ENCODE measurements at regions not wholly inside any gene's neighbourhood (a gene's known extent, or its start where the extent isn't known, plus 50 kb on each side); places are given as distances from the start of the nearest gene placed in this dataset.

DNA sequence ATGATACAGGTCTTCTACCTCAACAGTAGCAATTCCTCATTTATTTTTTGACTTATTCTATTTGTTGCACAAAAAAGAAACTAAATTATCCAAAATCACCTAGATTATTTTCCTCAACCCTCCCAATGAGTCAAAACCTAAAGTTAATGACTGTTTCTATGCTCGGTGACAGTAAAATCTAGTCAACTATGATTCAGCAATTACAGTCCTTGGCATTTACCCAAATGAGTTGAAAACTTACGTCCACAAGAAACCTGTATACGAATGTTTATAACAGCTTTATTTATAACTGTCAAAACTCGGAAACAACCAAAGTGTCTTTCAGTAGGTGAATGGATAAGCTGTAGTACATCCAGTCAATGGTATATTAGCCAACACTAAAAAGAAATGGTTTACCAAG, 439.3 kb downstream of the CBLN2 start:
- DNase-seq (ENCODE audit: low read depth, low spot score) = no peak
- no peak overlapping the region for H3K27ac ChIP-seq

DNA sequence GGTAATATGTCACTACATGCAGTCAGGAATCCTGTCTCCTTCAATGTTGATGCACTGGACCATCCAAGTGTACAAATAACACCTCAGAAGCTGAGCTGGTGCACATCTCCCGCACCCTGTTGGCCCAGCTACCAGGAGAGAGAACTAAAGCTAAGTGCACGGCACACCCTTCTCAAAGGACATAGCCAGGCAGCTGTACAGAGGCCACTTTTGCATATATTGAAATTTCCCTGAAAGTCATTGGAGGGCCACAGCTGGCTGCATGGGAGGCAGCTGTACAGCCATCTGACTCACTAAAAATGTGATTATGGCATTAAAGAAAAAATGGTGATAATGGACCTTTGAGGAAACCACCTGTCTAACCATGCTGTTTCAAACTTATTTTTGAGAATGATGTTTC, 441.7 kb downstream of the CBLN2 start:
- H3K27ac ChIP-seq = no peak overlapping the region
- no peak for DNase-seq (ENCODE audit: low read depth, low spot score)

DNA sequence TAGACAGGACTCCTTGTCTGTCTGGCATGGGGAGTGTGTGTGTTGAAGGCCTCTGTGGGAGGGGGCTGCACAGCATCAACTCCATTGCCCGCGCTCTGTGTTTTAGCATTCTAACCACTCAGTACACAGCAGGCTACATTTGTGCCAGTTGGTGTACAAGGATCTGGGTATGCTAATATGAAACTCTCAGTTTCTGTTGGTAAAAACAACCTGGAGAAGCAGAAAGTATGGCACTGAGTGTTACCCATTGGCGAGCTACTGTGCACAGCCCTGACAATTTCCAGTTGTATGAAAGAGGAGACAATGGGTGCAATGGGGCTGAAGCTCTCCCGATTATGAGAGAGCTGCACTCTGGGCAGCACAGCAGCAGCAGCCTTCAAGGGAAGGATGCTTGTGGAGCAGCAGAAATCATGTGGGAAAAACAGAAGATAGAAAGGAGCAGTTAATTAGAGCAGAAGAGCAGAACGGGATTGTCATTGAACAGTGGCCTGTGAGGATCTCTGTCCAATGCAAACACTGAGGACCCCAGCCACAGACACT, 443.6 kb downstream of the CBLN2 start:
- DNase-seq (ENCODE audit: low read depth, low spot score) = no peak
- no peak overlapping the region for H3K27ac ChIP-seq

DNA sequence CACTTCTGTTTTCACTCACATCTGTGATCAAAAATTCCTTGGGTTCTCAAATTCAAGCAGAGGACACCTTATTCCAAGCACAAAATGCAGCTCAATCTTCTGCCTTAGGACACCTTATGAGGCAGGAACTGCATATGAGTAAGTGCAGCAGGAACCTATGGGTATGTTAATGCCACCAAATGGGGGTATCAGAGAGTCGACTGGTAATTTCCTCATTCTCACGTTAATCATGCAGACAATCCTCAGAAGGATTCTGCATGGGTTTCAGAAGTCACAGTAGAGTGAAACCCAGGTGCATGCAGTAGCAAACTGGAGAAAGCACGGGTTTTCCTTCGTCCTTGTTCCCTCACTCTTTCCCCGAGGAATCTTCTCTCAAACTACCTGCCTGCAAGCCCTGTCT, 452.8 kb downstream of the CBLN2 start:
- H3K27ac ChIP-seq = no peak overlapping the region

DNA sequence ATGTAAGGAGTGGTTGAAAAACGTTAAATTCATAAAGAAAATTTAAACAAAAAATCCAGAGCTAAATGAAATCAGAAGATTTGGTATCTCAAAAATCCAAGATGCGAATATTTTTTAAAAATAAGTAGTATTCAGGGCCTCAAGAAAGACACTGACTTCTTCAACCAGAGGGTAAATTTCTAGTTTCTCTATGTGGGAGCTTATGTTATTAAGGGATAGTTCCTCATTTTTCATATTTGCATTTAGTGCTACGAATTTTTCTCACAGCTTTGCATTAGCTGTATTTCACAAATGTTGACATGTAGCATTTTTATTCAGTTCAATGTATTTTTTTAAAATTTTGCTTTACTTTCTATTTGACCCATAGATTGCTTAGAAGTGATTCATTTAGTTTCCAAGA, 454.7 kb downstream of the CBLN2 start:
- no peak overlapping the region for H3K27ac ChIP-seq
- no peak for DNase-seq (ENCODE audit: low read depth, low spot score)

More for the DNA sequence above, 452.8 kb downstream of the CBLN2 start:
- no peak for DNase-seq (ENCODE audit: low read depth, low spot score)

DNA sequence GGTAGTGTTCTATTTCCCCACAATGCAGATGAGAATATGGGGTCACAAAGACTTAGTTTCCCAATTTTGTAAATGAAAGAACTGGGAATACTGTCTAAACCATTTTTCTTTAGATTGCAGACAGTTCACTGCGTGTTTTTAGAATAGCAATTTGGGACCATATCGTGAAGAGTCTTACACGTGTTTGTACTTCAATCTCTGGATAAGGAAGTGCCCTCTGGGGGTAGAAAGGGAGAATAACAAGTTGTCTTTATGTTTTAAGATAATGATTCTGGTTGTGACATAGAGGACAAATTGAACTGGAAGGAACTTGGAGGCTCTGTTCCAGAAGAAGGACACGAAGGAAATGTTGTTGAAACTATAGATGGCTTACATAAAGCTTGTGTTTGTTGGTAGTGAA, 457.7 kb downstream of the CBLN2 start:
- no peak for DNase-seq (ENCODE audit: low read depth, low spot score)
- no peak overlapping the region for H3K27ac ChIP-seq

DNA sequence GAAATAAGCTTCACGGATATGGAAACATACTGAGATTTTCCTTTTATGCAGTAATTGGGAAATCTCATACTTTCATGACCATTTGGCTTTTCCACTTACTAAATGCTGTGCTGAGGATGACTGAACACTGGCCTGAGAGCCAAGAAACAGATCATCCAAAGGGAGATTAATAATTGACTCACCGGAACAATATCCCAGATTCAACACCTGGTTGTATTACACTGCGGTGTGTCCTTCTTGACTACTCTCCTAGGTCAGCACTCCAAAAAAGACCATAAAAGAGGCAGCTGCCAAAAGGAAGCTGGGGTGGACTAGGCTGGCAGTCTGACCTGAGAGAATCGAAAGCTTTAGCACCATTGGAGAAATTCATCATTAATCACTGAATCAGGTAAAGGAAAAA, 469.1 kb downstream of the CBLN2 start:
- H3K27ac ChIP-seq = no peak overlapping the region
- DNase-seq (ENCODE audit: low read depth, low spot score) = no peak

DNA sequence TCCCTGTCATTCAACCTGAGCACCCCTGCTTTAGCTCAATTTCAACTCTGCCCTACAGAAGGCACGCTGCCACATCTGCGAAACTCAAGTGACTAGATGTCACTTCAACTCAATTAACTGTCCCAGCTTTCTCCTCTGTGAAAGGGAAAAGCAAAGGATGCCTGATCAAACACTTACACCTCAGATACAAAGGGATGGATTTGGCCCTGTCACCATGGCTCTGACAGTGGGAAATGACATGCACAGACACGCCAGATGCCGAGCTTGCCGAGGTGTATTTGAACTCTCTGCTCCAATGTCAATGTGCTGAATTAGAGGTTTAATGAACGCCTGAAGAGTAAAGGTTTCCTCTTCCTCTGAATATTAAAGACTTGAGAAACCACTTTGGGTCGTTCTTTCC, 481.1 kb downstream of the CBLN2 start:
- H3K27ac ChIP-seq = no peak overlapping the region

DNA sequence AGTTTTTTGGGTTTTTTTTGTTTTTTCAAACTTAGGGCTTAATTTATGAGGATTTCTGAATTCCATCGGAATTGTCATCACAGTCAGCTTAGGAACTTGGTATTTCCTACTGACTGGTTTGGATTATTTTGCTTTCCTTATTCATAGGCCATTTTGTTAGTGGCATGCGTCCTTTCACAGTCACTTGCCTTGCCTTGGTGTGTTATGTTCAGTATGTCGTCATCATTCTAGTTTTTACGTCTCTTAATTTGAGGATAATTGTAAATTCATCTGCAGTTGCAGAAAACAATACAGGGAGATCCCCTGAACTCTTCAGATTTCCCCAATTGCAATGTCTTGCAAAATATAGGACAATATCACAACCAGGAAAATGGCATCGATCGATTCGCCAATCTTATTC, 485.3 kb downstream of the CBLN2 start:
- no peak overlapping the region for H3K27ac ChIP-seq
- DNase-seq (ENCODE audit: low read depth, low spot score) = no peak

More for the DNA sequence above, 481.1 kb downstream of the CBLN2 start:
- no peak for DNase-seq (ENCODE audit: low read depth, low spot score)

DNA sequence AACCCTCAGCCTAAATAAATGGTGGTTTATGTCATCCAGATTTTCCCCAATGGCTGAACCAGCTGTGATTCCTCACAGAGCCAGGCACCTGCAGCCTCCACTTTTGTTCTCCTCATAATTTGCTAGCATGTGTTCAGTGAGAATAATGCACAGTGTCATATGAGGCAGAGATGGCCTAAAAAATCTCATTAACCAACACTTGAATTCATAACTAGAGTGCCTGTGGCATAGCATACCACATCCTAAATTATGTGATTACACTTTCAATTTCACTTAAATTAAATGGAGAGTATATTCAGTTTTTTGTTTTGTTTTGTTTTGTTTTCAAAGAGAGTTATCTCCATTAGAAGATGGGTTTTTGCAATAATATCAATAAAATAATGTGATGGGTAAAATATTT, 488.0 kb downstream of the CBLN2 start:
- no peak overlapping the region for H3K27ac ChIP-seq
- DNase-seq (ENCODE audit: low read depth, low spot score) = no peak

DNA sequence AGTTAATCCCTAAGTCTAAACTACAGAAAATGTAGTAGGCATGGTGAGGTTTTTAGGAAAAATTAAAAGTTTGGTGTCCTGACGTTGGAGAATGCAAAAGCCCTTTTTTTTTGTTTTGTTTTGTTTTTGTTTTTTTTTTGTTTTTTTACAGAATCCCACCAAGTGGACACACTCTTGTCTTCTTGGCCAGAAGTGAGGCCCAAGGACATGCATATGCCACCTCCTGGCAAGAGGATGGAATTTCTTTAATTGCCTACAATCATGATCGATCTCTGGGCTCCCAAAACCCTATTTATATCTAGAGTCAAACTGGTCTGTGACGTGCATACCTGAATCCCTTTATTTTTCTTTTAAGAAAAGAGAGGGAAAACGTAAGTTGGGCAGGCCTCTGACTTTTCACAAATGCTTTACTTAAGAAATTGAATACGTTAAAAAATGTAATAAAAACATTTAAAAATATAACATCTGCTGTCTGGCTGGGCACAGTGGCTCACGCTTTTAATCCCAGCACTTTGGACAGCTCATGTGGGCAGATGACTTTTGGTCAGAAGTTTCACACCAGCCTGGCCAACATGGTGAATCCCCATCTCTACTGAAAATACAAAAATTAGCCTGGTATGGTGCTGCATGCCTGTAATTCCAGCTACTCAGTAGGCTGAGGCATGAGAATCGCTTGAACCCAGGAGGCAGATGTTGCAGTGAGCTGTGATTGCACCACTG, 502.7 kb downstream of the CBLN2 start:
- DNase-seq (ENCODE audit: low read depth, low spot score) = no peak
- no peak overlapping the region for H3K27ac ChIP-seq

DNA sequence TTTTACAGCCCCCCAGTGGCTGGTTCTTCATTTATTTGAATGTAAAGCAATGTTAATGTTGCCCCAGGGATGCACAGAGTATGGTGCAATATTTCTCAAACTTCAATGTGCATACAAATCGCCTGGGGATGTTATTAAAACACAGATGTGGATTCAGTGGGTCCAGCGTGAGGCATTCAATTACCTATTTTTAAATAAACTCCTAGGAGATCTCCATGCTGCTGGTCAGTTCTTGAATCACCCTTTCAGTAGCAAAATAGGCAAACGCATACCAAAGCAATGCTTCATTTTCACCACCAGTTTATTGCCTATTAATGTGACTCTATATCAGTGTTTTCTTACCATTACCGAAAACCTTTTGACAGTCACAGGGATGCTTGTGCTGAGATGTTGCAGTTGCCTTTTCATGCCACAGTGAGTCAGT, 530.7 kb downstream of the CBLN2 start:
- no peak overlapping the region for H3K27ac ChIP-seq

DNA sequence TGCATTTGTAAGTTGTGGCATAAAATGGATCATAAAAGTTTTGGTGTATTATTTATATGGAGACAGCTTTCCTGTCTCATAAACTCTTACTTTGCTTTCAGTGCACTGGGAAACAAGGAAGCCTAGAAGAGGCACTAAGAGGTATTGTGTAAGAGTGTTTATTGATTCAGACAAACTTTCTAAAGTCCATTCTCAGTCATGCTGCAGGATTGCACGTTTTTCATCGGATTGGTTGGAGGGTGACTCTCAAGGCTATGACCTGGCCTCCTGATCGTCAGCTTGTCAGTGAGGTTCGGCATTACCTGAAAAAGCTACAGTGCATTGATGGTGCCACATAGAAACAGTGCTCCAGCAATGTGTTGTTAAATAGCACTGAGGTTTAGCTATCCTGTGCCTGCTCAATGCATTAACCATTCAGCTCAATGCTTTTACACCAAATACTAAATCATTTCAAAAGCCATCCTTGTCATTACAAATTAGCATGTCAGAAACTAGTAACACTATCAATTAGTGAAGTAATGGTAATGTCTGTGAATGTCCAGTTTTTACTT, 545.5 kb downstream of the CBLN2 start:
- DNase-seq (ENCODE audit: low read depth, low spot score) = no peak
- H3K27ac ChIP-seq = no peak overlapping the region

More for the DNA sequence above, 530.7 kb downstream of the CBLN2 start:
- DNase-seq (ENCODE audit: low read depth, low spot score) = no peak

DNA sequence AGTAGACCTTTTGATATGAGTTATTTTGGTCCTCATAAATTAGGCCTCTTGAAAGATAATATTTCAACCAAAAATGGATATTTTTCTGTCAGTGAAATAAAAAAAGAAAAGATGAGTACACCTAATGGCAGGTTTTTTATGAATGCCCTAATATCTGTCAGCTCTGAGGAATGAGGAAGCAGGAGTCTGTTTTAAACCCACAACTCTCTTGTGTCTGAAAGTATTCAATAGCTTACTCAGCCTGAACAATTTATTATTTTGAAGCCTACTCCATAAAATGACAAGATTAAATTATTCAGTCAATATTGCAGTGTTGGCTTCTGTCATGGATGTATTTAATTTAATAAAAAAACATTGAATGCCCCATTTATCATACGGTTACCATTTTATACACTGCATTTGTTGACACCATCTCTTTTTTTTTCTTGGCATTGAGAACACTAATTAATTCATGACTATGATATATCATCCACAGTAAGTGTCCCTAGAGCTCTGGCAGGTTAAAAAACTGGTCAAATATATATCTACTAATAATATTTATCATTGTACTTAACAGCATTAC, 548.2 kb downstream of the CBLN2 start:
- peak overlapping the region; percentile 36 for H3K27ac ChIP-seq
- no peak for DNase-seq (ENCODE audit: low read depth, low spot score)

DNA sequence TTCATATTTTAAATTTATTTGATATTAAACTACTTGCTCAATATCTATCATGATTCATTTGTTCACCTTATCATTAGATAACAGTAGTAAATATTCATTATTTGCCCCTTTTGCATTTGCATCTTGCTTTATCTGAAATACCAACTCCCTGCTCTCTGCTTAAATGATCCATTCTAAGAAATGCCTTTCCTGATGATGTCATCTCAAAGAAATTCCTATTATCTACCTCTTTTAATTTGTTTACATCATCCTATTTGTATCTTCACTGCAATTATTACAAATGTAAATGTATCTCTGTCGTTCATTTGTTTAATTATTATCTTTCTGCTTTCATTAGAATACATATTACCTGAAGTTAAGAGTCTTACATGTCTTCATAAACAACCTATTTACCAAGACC, 549.9 kb downstream of the CBLN2 start:
- no peak for DNase-seq (ENCODE audit: low read depth, low spot score)
- no peak overlapping the region for H3K27ac ChIP-seq

DNA sequence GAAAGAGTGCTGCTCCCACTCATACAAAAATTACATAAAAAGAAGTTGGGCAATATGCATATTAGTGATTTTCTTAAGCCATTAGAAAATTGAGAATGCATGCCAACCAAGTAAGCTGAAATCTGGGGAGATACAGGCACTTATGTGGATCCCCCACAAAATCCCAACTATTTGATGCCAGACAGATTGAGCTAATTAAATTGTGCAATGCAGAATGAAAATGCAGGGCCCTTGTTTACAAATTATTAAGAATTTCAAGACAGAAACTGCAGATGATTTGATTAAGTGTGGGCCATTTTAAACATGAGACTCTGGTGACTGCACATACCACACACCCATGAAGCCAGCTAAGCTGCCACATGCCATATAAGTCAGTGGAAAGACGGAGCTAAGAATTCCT, 554.5 kb downstream of the CBLN2 start:
- no peak for DNase-seq (ENCODE audit: low read depth, low spot score)
- H3K27ac ChIP-seq = no peak overlapping the region

DNA sequence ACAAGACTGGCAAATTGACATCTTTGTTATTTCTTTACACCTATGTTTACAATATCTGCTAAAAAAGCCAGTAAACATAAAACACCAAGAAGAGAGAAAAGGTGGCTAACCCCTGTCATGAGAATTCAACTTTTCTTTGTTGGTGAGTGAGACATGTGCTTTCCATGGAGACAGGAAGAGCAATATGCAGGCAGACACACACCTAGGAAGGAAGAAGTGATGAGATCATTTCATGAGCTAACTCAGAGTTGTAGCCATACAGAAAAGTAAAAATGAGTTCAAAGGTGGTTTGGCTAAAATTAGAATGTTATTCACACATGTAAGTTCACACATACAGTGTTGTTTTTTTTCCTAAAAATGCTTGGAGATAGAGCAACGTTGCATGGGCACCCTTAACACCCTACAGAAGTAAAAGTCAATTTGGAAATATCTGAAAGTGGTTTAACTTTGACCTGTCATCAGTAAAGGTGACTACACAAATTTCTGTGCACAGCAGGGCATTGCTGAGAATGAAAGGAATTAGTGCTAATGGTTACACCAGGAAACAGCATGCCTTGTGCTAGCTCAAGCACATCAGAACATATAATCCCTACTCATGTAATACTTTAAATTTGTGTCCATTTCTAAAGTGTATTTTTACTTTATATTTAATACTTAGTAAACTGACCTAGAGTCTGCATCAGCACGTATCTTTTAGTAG, 557.6 kb downstream of the CBLN2 start:
- DNase-seq (ENCODE audit: low read depth, low spot score) = no peak
- peak overlapping the region; percentile 15 for H3K27ac ChIP-seq

DNA sequence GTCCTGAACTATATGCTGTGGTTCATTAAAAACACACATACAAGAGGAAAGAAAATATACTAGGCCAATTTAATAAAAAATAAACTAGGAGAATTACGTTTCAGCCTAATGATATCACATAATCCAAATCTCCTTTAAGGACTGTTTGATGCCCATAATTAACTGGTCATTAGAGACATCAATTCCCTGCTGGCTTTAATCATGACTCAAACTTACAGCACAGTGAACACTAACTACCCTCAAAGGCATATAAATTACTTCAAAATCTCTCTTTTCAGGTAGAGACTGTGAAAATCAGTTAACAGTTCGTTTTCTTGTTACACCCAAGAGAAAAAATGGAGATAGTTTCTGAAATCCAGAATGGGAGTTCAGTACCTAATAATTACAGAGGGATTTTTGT, 567.4 kb downstream of the CBLN2 start:
- DNase-seq (ENCODE audit: low read depth, low spot score) = no peak
- no peak overlapping the region for H3K27ac ChIP-seq

DNA sequence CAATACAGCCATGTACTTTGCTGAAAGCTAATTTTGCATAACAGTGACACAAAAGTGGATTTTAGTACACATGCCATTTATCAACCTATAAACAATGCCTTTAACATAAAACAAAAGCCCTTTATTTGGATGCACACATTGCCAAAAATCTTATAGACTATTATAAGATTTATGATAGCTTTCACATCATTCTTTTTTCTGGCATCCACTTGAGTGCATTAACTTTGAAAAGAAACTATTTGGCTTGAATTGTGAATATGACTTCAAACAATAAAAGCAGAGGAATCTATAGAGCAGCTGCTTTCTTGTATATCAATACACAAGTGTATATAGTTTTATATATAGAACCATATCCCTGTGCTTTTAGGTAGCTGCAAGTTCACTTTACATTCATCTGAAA, 577.4 kb downstream of the CBLN2 start:
- no peak overlapping the region for H3K27ac ChIP-seq
- DNase-seq (ENCODE audit: low read depth, low spot score) = no peak

DNA sequence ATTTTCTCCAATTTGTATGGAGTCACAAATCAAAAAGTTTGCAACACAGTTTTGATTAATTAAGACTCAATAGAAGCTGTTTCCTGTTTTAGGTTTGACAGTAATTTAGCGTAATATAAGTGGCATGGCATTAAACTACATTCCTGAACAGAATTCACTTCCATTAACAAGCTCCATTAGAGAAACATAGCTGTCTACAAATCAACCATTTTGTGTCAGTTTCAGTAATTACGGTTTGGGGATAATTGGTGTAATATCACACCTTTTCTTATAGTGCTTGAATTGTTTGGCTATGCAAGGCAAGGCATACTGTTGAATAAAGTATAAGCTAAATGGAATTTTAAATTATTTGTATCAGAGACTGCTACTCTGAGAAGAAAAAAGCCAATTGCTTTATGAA, 585.5 kb downstream of the CBLN2 start:
- no peak overlapping the region for H3K27ac ChIP-seq
- DNase-seq (ENCODE audit: low read depth, low spot score) = no peak

DNA sequence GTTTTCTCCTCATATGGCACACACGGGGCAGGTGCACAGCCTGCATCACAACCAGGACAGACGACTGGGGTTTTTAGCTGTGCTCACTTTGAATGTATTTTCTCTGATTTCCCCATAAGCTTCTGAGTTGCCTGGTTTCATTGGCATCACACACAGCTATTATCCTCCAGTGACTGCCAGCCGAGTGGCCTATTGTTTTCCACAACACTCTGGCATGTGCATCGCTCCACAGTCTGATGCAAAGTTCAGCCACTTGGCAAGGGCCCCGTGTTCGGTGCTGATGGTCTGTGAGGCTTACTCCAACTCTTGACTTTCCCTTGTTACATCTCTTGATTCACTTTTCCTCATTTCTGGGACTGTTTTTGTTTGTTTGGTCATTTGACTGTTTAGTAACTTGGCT, 593.1 kb downstream of the CBLN2 start:
- DNase-seq (ENCODE audit: low read depth, low spot score) = no peak
- no peak overlapping the region for H3K27ac ChIP-seq

Measured in epithelial cell of prostate (primary cell).